ENCODE measurements at regions not wholly inside any gene's neighbourhood (a gene's known extent, or its start where the extent isn't known, plus 50 kb on each side); places are given as distances from the start of the nearest gene placed in this dataset.

- Histone ChIP-seq H3K27ac (ENCODE audit: low read length in 2 of 2) (no peak overlapping the region), H3K79me2 (ENCODE audit: control insufficient read depth, insufficient read depth, low read length) (no peaks in the 10 kb centered on the region), H3K9ac (ENCODE audit: low read length) (no peak overlapping the region), H3K4me2 (replicated peaks; ENCODE audit: low read depth, low read length, poor library complexity, severe bottlenecking) (no peak overlapping the region), H3K36me3 (replicated peaks in 1 of 2; ENCODE audit: control extremely low read depth in 1 of 2, control insufficient read depth in 1 of 2, extremely low read depth in 1 of 2, insufficient read depth in 2 of 2, low read length in 1 of 2) (no peaks in the 10 kb centered on the region), H2AFZ (ENCODE audit: insufficient read depth, low read depth, low read length, poor library complexity, severe bottlenecking) (no peak overlapping the region), H3K4me3 (ENCODE audit: control extremely low read depth in 1 of 5, extremely low read depth in 1 of 5, insufficient read depth in 1 of 5, low read depth in 2 of 5, low read length in 4 of 5) (no peak overlapping the region), H3K4me1 (ENCODE audit: control insufficient read depth in 2 of 2, insufficient read depth in 2 of 2, low read length in 2 of 2) (no peaks in the 10 kb centered on the region), H3K27me3 (replicated peaks in 1 of 4; ENCODE audit: control extremely low read depth in 1 of 4, control insufficient read depth in 3 of 4, insufficient read depth in 4 of 4, low read length in 3 of 4) (no peaks in the 10 kb centered on the region), H3K9me3 (ENCODE audit: control extremely low read depth in 1 of 3, control insufficient read depth in 2 of 3, insufficient read depth in 1 of 3, low read length in 2 of 3) (peaks cover 0 to 16% (median 1%) of the 10 kb centered on the region in 3 donors), H4K20me1 (ENCODE audit: control insufficient read depth, insufficient read depth, low read length, poor library complexity, severe bottlenecking) (no peaks in the 10 kb centered on the region)
- Mint-ChIP-seq H3K27me3 (peaks cover 3% of the 10 kb centered on the region), H3K4me1 (no peaks in the 10 kb centered on the region), H3K9me3 (ENCODE audit: insufficient read depth) (peaks cover 1% of the 10 kb centered on the region), H3K4me3 (no peak overlapping the region), H3K27ac (no peak overlapping the region)
- TF ChIP-seq EZH2 (IDR thresholded peaks at IDR 0.05; ENCODE audit: borderline replicate concordance, insufficient read depth, low read depth, low read length, poor library complexity, severe bottlenecking) (no peak), CTCF (IDR thresholded peaks at IDR 0.05) (no peak)
- WGBS (ENCODE audit: insufficient coverage), result 71% methylated on average over 5 of the region's 5 CpGs
- CTCF ChIA-PET, result no interaction called here
- intact Hi-C loops (cut with micrococcal nuclease), result no loop called here
- DNase-seq (no peak), ATAC-seq (ENCODE audit: low read depth) (no peak)
- POLR2A ChIA-PET, result no interaction called here
Observed at GRCh38 chr10:44439958-44440244, 55.0 kb upstream of the CXCL12 start.

GRCh38 chr10:44457259-44457658 lies 72.4 kb upstream of the CXCL12 start:
- Histone ChIP-seq H3K4me1 (ENCODE audit: control insufficient read depth in 2 of 2, insufficient read depth in 2 of 2, low read length in 2 of 2) (no peaks in the 10 kb centered on the region), H3K36me3 (replicated peaks in 1 of 2; ENCODE audit: control extremely low read depth in 1 of 2, control insufficient read depth in 1 of 2, extremely low read depth in 1 of 2, insufficient read depth in 2 of 2, low read length in 1 of 2) (no peaks in the 10 kb centered on the region), H4K20me1 (ENCODE audit: control insufficient read depth, insufficient read depth, low read length, poor library complexity, severe bottlenecking) (no peaks in the 10 kb centered on the region), H3K9ac (ENCODE audit: low read length) (no peak overlapping the region), H3K79me2 (ENCODE audit: control insufficient read depth, insufficient read depth, low read length) (no peaks in the 10 kb centered on the region), H2AFZ (ENCODE audit: insufficient read depth, low read depth, low read length, poor library complexity, severe bottlenecking) (no peak overlapping the region), H3K27me3 (replicated peaks in 1 of 4; ENCODE audit: control extremely low read depth in 1 of 4, control insufficient read depth in 3 of 4, insufficient read depth in 4 of 4, low read length in 3 of 4) (no peaks in the 10 kb centered on the region), H3K4me3 (ENCODE audit: control extremely low read depth in 1 of 5, extremely low read depth in 1 of 5, insufficient read depth in 1 of 5, low read depth in 2 of 5, low read length in 4 of 5) (no peak overlapping the region), H3K9me3 (ENCODE audit: control extremely low read depth in 1 of 3, control insufficient read depth in 2 of 3, insufficient read depth in 1 of 3, low read length in 2 of 3) (peaks cover 0 to 19% (median 0%) of the 10 kb centered on the region in 3 donors), H3K4me2 (replicated peaks; ENCODE audit: low read depth, low read length, poor library complexity, severe bottlenecking) (no peak overlapping the region), H3K27ac (ENCODE audit: low read length in 2 of 2) (no peak overlapping the region)
- no CpG with 5 or more reads among the region's 2 CpGs for WGBS (ENCODE audit: insufficient coverage)
- intact Hi-C loops (cut with micrococcal nuclease), result no loop called here
- no peak overlapping the region for H3K27ac Mint-ChIP-seq
- DNase-seq (no peak), ATAC-seq (ENCODE audit: low read depth) (no peak)
- no peaks in the 10 kb centered on the region for H3K4me1 Mint-ChIP-seq
- peaks cover 2% of the 10 kb centered on the region for H3K9me3 Mint-ChIP-seq (ENCODE audit: insufficient read depth)
- no peak overlapping the region for H3K4me3 Mint-ChIP-seq
- CTCF ChIA-PET, result no interaction called here
- no peak for TF ChIP-seq CTCF (IDR thresholded peaks at IDR 0.05)
- TF ChIP-seq EZH2 (IDR thresholded peaks at IDR 0.05; ENCODE audit: borderline replicate concordance, insufficient read depth, low read depth, low read length, poor library complexity, severe bottlenecking), result no peak
- peaks cover 4% of the 10 kb centered on the region for H3K27me3 Mint-ChIP-seq
- POLR2A ChIA-PET, result no interaction called here

All from B cell (primary cell).